NT2/D1 (cell line): ENCODE measurements at regions not wholly inside any gene's neighbourhood (a gene's known extent, or its start where the extent isn't known, plus 50 kb on each side); places are given as distances from the start of the nearest gene placed in this dataset.

ENCODE experiments used
- SUZ12 ChIP-seq: IDR thresholded peaks from 2 replicates; pipeline ENCODE4 v1.6.1; 2011; ENCODE audit not compliant: insufficient read length, insufficient read depth; ENCODE audit errors: extremely low read depth
- YY1 ChIP-seq: IDR thresholded peaks from 2 replicates; pipeline ENCODE4 v1.6.1; 2011; ENCODE audit not compliant: insufficient read length, insufficient read depth

GRCh38 chr3:73874161-73874560 is 249.4 kb upstream of the PDZRN3 start:
- no peak for TF ChIP-seq YY1
- no peak for TF ChIP-seq SUZ12
